GM19452 (cell line): ENCODE measurements at regions not wholly inside any gene's neighbourhood (a gene's known extent, or its start where the extent isn't known, plus 50 kb on each side); places are given as distances from the start of the nearest gene placed in this dataset.
"Not testable (repeated sequence)": the region's sequence is repeated elsewhere in the genome, so short reads cannot be mapped to it uniquely, and the experiment has no call there.

ENCODE experiments used
- ATAC-seq: cut with Tn5 transposase; IDR thresholded peaks from one replicate; pipeline ENCODE4 v1.9.1; 2021; ENCODE audit not compliant: unreplicated experiment

DNA sequence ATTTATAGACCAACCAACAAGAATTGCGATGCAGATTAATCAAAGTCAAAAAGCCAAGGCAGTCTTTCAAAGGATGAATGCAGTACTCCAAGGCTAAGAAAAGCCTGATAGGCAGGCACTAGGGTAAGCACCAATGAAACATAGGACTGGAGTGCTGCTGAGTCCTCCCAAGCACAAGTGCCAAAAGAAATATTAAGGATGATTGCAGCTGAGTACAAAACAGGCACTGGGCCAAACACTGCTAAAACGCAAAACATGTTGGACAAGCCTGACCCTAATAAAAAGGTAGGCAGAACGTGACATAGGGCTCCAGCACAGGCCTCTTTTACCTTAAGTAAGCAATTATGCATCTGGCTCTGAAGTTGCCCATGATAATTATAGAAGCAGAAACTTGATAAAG lies 160.1 kb upstream of the LRP1B start:
- no peak for ATAC-seq

DNA sequence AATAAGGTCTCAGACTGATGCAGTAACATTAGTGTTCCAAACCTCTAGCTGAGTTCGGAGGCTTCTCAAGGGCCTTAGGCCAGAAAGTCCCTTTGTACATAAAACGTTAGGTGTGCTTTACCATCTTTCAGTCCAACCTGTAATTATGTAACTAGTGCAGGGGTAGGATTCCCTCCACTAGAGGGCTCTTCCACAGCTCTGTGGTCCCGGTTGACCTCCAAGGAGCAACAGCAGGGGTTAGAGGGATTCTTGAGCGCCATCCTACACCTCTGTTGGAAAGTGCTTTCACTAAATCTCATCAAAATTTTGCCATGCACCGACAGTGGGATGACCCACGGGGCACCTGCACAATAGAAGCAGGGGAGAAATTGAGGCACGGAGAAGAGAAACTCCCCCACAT lies 155.8 kb upstream of the LRP1B start:
- ATAC-seq: no peak

DNA sequence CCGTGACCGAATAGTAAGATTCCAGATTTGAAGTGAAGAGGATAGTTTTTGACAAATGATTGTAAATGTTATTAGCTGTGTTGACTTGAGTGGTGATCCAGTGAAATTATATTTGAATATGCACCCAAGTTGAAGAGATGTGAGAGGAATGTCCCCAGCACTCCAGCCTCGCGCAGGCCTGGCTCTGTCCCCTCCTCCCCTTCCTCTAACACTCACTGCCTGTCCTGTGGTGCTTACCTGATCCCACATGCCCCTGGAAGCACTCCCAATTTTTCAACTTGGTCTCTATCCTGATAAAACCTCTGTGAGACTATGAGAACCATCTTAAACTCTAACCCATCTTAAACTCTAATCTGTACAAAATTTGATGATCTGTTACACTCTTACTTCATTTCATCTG lies 154.7 kb upstream of the LRP1B start:
- no peak for ATAC-seq

DNA sequence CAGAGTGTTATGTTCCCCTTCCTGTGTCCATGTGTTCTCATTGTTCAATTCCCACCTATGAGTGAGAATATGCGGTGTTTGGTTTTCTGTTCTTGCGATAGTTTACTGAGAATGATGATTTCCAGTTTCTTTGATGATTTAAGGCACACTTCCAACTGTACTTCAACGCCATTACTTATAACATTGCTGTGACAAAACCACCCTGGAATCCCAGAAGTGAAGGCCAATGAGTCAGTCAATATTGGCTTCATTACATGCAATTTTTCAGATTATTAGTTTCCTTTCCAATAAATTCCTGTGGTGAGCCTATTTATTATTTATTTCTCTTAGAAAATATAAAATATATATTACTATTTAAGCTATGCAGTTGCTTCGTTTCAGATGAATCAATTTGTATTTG lies 153.5 kb upstream of the LRP1B start:
- not testable (repeated sequence) for ATAC-seq

DNA sequence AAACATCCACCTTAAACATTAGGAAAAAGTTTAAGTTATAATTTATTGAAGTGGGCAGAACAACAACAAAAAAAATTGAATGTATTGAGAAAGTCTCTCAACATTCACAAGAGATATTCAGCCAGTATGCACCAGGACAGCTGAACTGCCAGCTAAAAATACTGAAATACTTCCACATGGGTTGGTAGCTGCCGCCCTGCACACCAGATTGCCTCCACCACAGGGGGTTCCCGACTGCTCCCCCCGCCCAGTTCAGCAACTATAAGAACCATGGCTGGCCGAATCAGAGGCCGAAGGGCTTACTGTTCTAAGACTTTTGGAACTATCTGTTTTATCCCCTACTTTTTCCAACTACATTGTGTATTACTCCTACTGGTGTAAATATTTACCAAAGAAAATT lies 150.0 kb upstream of the LRP1B start:
- no peak for ATAC-seq

DNA sequence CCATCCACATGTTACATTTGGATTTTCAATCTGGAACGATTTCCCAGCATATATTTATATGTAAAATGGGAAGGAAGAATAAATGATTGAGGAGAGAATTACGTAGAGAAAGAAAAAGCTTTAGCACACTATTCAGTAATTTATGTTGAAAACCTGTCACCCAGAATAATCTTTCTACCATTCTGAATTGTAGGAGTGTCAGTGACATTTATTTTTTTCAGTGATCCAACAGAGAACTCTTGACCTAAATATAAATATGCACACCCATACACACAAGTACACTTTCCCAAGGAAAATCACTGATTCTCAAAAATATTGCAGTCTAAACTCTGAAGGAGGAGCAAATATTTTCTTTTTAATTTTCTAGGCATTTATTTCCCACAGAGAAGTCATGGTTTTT lies 140.2 kb upstream of the LRP1B start:
- ATAC-seq: no peak

DNA sequence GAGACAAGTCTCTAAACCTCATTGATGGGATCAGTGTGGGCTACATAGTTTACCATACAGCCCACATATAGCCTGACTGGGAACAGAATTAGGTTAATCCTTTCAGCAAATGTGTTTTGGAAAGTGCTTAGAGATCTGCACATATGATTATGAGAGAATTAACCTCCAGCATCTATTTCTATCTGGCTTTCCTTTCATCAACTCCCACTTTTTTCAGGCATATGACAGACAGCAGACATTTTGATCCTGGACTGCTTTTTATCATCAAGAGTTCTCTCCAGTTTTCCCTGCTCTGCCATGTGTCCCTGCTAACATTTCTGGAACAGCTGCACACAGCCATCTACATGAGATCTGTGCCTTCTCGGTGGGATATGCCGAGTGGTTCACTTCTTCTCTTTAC lies 139.5 kb upstream of the LRP1B start:
- ATAC-seq: no peak

DNA sequence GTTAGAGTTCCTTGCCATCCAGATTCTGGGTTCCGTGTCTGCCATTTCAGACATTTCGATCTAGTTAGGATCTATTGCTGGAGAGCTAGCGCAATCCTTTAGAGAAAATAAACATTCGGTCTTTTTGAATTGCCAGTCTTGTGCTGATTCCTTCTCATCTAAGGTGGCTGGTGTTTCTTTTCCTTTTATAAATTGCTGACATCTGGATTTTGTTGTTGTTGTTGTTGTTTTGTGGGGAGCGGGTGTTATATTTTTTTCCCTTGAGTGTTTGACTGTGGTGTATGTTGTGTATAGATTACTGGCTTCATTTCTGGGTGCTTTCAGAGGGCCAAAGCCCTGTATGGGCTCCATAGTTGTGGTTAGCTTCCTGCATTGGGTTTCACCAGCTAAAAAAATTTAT lies 128.5 kb upstream of the LRP1B start:
- no peak for ATAC-seq

DNA sequence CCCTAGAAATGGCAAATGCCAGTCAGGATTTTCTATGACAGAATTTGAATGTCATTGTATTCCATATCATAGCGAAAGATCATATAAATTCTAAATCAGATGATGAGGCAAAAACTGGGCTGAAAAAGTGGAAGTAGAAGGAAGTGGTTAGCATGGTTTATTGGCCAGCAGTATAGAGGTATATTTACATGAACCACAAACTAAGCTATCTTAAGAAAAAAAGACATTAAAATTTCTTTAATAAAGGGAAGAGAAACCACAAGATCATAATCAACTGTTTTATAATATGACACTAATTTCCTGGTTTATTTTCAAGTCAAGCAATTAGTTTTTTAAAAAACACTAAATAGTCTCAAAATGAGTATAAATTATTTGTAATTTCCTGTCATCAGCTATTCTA lies 123.2 kb upstream of the LRP1B start:
- ATAC-seq: no peak

DNA sequence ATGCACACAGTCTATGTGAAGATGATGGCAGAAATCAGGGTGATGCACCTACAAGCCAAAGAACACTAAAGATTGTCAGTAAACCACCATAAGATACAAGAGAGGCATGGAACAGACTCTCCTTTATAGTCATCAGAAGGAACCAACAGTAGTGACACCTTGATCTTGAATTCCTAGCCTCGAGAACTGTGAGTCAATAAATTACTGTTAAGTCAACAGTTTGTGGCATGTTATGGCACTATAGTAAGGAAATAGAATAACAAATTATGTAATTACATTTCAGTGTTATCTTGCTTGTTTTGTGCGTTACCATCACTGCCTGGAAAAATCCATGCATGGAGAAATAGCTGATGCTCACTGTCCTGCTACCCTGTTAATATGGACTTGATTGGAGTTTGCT lies 110.2 kb upstream of the LRP1B start:
- no peak for ATAC-seq

DNA sequence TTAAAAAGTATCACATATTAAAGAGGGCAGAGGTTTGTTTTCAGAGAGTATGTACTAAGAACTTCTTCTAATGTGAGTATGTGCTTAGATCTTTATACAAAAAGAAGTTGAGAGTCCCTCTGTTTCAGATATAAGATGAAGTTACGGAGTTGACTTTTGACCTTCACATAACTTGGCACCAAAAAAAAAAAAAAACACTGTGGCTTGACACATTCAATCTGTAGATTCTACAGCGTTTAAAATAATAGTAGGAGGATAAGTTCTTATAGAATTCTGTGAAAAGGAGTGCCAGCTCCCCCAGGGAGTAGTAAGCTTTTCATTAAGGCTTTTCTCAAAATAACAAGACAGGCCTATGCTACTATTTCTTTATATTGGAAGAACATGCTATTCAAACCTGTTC lies 105.4 kb upstream of the LRP1B start:
- ATAC-seq: no peak

DNA sequence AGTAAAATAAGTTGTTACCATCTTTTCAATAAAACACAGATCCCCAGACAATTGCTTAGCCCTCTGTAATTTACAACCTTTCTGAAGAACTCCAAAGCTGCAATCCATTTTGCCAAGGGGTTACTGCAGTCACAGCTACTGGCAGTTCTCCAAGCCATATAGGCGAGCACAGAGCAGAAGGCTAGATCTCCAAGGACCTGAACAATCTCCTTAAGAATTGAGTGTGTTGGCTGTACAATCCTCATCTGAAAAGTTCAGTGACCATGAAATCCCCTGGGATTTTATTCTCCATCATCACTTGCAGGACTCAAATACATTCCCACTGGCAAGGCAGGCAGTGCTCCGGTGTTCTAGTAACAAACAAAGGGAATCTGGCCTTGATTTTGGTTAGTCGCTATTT lies 103.9 kb upstream of the LRP1B start:
- ATAC-seq: no peak

DNA sequence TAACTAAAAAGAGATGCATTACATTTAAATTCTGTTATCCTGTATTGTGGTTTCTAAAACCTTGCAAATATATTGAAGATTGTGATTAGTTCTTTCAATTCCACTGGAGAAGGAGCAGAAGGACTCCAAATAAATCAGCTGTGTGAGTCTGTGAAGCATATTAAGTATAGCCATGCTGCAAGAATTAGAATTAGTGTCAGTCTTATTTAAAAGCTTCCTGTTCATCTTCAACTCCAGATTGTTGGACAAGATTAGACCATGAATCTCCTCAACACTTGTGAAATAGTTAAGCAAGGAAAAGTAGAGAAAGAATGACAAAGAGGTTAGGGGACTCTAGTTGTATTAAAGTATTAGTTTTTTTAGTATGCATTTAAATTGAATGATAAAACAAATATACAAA lies 92.5 kb upstream of the LRP1B start:
- no peak for ATAC-seq

DNA sequence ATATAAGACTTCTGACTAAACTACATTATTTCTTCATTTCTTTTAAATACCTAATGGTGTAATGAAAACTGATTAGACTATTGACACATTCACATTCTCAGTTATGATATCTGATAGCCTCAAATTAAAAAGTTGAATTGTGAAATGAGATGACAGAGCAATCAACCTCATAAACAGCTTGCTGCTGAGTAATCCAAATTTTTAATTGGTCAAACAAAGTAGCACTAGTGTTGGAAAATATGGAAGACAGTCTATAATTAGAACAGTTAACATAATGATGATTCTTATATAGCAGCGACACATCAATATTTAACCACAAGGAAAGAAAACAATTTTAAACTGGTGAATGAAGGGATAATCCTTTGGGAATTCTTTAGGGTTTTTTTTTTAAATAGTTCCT lies 91.9 kb upstream of the LRP1B start:
- ATAC-seq: no peak

DNA sequence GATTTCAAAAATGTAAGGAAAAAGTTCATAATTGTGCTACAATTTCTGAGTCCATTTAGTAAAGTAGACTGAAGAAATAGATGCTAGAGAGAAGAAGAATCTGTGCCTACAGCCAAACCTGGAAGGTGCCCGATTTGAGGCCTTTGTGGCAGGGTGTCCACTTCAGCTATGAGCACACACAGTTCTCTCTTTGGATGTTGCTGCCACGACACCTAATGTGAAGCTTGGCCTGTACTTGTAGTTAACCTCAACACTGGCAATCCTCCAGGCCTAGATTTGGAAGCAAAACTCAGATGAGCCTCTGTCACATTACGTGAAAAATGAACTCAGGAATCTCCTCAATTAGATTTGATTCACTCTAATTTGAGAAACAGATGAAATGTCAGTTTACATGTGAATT lies 90.1 kb upstream of the LRP1B start:
- no peak for ATAC-seq

DNA sequence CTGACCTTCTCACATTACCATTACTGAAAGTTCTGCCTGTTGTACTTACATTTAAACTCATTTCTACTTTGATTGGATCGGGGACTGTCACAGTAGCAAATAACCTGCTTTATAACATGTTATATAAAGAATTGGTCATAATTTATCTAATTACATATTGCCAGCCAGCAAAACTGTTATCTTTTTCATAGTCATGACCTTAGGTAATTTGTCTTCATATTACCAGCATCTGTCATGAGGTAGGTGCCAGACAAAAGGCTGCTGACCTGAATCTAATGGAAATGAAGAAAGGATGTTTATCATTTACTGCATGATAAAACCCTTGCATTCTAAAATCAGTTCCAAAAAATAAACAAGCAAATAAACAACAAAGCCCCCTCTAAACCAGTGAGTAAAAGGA lies 89.4 kb upstream of the LRP1B start:
- ATAC-seq: no peak

DNA sequence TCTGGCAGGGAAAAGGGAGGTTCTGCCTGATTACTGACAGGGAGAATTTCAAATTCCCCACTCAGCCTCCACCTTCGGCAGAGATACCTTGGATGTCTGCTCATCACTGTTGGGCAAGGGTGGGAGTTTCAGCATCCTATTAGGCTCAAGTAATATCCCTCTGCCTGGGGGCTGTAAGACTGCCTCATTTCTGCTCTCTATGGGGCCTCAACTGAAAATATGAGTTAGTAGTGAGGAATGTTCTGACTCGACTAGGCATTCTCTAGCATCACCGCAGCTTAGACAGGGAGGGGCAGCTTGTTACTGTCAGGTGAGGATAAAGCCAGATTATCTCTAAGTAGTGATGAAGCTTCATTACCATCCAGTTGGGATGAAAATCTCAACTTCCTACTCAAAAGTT lies 87.7 kb upstream of the LRP1B start:
- no peak for ATAC-seq

DNA sequence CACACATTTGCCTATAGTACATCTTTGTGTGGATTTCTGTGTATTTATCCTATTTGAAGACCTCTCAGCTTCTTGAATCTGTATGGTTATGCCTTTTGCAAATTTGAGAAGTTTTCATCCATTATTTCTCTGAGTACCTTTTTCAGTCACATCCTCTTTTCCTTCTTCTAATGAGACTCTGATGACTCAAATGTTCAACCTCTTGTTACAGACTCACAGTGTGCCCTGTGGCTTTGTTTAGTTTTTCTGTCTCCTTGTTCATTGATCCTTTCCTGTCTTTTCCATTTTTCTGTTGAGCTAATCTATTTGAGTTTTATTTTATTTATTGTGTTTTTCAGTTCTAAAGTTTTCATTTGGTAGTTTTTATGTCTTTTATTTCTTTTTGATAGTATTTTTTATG lies 87.0 kb upstream of the LRP1B start:
- no peak for ATAC-seq

DNA sequence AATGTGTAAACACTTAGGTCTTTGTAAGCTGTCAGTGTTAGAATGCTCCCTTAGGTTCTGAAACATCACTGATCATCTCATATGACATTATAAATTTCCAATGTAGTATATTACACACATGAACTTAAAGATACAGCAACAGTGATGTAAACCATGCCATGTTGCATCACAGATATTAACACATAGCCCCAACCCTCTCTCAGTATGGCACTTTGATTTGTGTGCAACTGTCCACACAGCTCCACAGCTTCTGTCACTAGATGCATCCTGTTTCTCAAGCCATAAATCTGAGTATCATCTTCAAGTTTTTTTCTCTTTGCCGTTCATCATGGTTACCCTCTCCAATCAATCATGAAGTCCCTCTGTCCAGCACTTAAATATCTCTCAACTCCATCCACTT lies 69.2 kb upstream of the LRP1B start:
- no peak for ATAC-seq

DNA sequence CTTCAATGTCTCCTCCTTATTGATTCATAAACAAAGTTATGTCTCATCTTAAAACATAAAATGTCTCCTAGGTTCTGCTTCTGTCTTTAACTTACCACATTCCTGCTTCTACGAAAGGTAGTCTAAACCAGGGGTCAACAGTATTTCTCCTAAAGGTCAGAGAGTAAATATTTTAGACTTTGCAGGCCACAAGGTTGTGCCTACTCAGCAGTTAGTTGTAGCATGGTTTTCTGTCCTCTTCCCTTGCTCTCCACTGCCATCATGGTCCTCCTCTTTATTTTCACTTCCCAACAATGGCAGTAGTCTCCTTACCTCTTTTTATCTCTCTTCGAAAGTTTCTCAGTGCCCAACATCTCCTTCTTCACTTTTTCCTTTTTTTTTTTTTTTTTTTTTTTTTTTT lies 68.3 kb upstream of the LRP1B start:
- no peak for ATAC-seq

DNA sequence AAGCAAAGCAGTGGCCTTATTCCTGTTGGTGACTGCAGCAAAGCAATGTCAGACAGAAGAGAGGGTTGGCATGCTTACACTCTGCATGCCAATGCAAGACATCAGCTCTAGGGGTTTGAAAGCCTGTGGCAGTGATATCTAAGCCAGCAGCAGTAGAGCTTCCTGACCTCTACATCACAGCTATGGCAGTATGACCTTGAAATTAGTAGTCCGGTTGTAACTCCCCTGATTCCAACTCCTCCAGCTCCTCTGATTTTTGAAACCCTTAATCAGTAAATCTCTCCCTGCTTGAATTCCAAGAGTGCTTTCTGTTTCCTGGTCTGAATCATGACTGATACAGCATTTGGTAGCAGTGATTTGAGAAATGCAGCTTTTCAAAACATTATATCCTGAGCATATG lies 60.0 kb upstream of the LRP1B start:
- ATAC-seq: no peak

DNA sequence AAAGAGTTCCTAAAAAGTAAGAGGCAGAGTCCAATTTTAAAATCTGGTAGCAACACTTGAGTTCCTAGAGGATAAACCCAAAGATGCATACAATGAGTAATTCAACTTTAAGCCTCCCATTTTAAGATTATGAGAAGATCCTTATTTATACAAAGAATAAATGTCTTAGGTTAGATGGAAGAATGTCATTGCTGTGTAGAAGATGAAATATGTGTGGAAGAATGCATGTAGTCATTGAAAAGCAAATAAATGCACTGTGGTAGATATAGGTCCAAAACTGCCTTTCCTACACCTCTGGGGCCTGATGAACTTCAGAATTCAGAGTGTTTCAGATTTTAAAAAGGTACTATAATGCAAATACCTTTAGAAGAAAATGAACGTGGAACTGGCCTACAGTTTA lies 58.7 kb upstream of the LRP1B start:
- no peak for ATAC-seq

DNA sequence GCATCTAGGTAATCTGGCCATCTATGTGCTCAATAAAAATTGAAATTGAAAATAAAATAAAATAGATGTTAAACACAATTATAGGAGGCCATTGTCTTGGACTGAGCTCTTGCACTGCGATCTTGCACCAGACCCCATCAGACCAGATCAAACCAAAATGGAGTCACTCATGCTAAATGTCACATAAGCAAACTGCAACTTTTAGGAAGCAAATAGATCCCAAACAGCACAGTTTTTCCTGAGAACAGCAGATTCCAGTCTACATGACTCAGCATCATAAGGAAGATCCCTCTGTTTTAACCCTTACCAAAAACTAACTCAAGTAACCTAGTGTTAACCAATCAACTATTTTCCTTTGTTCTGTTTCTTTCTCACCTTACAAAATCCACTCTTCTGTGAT lies 57.7 kb upstream of the LRP1B start:
- ATAC-seq: no peak

DNA sequence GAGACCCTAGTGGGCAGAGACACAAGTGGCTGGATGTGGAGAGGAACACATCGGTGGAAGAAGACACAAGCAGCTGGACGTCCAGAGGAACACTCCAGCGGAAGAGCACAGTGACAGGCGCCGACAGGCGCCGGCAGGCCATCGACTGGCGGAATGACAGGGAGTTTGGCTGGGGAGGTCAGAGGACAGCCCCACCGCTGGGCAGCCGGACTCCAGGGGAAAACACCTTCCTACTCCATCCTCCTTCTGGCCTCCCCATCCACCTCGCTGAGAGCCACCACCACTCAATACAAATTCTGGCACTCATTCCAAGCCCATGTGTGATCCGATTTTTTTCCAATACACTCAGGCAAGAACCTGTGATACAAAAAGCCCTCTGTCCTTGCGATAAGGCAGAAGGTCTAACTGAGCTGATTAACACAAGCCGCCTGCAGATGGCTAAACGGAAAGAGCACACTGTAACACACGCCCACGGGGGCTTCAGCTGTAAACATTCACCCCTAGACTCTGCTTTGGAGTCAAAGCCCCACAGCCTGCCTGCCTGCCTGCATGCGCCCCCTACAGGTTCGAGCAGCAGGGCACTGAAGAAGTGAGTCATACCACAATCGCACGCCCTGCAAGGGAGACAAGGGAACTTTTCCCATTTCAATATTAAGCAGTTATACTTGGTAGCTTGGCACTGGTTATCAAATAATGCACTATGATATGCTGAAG lies 50.2 kb upstream of the LRP1B start:
- no peak for ATAC-seq
